ENCODE measurements at regions not wholly inside any gene's neighbourhood (a gene's known extent, or its start where the extent isn't known, plus 50 kb on each side); places are given as distances from the start of the nearest gene placed in this dataset.

DNA sequence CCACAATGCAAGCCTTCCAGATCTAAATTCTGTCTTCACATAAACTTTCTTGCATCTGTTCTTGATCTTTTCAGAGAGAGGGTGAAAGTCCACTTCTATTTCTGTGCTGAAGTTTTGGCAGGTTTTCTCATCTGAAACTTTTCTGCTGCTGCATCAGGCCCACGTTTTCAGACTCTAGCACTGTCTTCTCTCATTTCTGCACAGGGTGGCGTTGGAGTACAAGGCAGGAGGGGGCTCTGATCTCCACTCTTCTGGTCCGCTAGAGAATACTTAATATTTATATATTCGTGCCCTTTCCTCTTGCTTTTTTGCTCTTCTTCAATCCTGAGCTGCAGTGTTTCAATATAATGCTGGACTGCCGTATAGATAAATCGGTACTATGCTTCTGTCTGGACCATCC lies 204.0 kb upstream of the PRDM9 start:
- H3K4me2 ChIP-seq (ENCODE audit: insufficient read depth, insufficient read length, low read length): no peak overlapping the region
- Mint-ChIP-seq H3K4me3 (no peak overlapping the region), H3K9me3 (peaks cover 7 to 8% of the 10 kb centered on the region in 2 experiments; a peak in 4 of 5 replicates), H3K27me3 (ENCODE audit: low read depth) (no peaks in the 10 kb centered on the region), H3K36me3 (ENCODE audit: insufficient read depth in 1 of 3, low read depth in 3 of 3) (peaks cover 2 to 4% (median 3%) of the 10 kb centered on the region in 3 experiments; a peak in 3 of 7 replicates), H3K4me1 (no peaks in the 10 kb centered on the region), H3K27ac (no peak overlapping the region)
- no CpG with 5 or more reads among the region's 6 CpGs for WGBS (ENCODE audit: extremely low coverage, insufficient read length, low lambda C conversion rate)
- H2BK120ac ChIP-seq (ENCODE audit: low read depth, low read length, poor library complexity, severe bottlenecking): no peak overlapping the region
- TF ChIP-seq CTCF (conservative IDR thresholded peaks at IDR 0.05): peak; percentile 21; the same call in 2 of the 3 replicates
- no peak overlapping the region for H3K56ac ChIP-seq (ENCODE audit: insufficient read length, low read depth, low read length)
- H2BK20ac ChIP-seq (ENCODE audit: low read depth, low read length, poor library complexity, severe bottlenecking): no peak overlapping the region
- H3K4ac ChIP-seq (ENCODE audit: low read depth, low read length): no peak overlapping the region
- H4K20me1 ChIP-seq (ENCODE audit: control insufficient read depth, insufficient read depth, insufficient read length): no peaks in the 10 kb centered on the region
- H4K8ac ChIP-seq (replicated peaks; ENCODE audit: insufficient read length, low read depth, low read length): no peak overlapping the region
- no peak overlapping the region for H2AFZ ChIP-seq (ENCODE audit: low read length)
- no peak overlapping the region for H2BK5ac ChIP-seq (ENCODE audit: insufficient read length, low read length)
- no peaks in the 10 kb centered on the region for H3K27me3 ChIP-seq (ENCODE audit: insufficient read depth, low read length)
- no peaks in the 10 kb centered on the region for H3K79me1 ChIP-seq (ENCODE audit: insufficient read depth, low read depth, low read length, poor library complexity, severe bottlenecking)
- no peaks in the 10 kb centered on the region for H3K4me1 ChIP-seq (ENCODE audit: insufficient read depth, low read length)
- no peak overlapping the region for H3K9ac ChIP-seq (ENCODE audit: extremely low read depth, insufficient read length, low read length)
- no peak overlapping the region for H2BK15ac ChIP-seq (ENCODE audit: low read depth, low read length)
- H2AK5ac ChIP-seq (ENCODE audit: insufficient read length, low read length): no peak overlapping the region
- no peaks in the 10 kb centered on the region for H3K23me2 ChIP-seq (ENCODE audit: insufficient read length, low read depth, low read length, poor library complexity, severe bottlenecking)
- no peak overlapping the region for H3K14ac ChIP-seq (ENCODE audit: insufficient read depth, low read length)
- H3K27ac ChIP-seq (ENCODE audit: insufficient read length, low read depth, low read length): no peak overlapping the region
- no peak for DNase-seq
- no peaks in the 10 kb centered on the region for H3K79me2 ChIP-seq (ENCODE audit: insufficient read depth, low read length)
- no peak overlapping the region for H4K5ac ChIP-seq (ENCODE audit: insufficient read length, low read depth, low read length)
- no peak overlapping the region for H3K23ac ChIP-seq (ENCODE audit: insufficient read length, low read depth, low read length)
- no peaks in the 10 kb centered on the region for H3K9me3 ChIP-seq (ENCODE audit: control insufficient read depth, low read depth, low read length)
- H2BK12ac ChIP-seq (ENCODE audit: insufficient read length, low read depth, low read length): no peak overlapping the region
- no peak overlapping the region for H3K18ac ChIP-seq (ENCODE audit: insufficient read length, low read depth, low read length)
- no peak overlapping the region for H3T11ph ChIP-seq (ENCODE audit: low read length)
- H4K91ac ChIP-seq (ENCODE audit: insufficient read length, low read depth, low read length): no peak overlapping the region

Measured in H9 (cell line).